K562 (cell line): ENCODE measurements at regions not wholly inside any gene's neighbourhood (a gene's known extent, or its start where the extent isn't known, plus 50 kb on each side); places are given as distances from the start of the nearest gene placed in this dataset.

ENCODE experiments used
- CBFA2T3 ChIP-seq: fragments of 450-650 bp; IDR thresholded peaks from 2 replicates; pipeline ENCODE4 v1.6.1; 2017
- FOS ChIP-seq: IDR thresholded peaks from 3 replicates; pipeline ENCODE4 v1.6.1; 2011; ENCODE audit not compliant: insufficient read length; ENCODE audit errors: extremely low read depth
- KDM4B ChIP-seq, 2 experiments: fragments of 450-650 bp in 1 of 2; sonication (generic) in 1 of 2; IDR thresholded peaks; 2 replicates each; pipeline ENCODE4 v1.6.1; 2016 to 2017; ENCODE audit warnings: borderline replicate concordance in 2 of 2, antibody characterized with exemption in 1 of 2, low read depth in 1 of 2, mild to moderate bottlenecking in 1 of 2
- PHTF2 ChIP-seq: fragments of 250-450 bp; sonication (Bioruptor Pico); IDR thresholded peaks from 2 replicates; pipeline ENCODE4 v1.5.0; 2021; ENCODE audit warnings: mild to moderate bottlenecking
- SMARCC2 ChIP-seq: fragments of 450-650 bp; IDR thresholded peaks from 2 replicates; pipeline ENCODE4 v1.6.1; 2017; ENCODE audit warnings: antibody characterized with exemption, moderate library complexity, mild to moderate bottlenecking, low read depth
- TAF1 ChIP-seq: IDR thresholded peaks from 2 replicates; pipeline ENCODE4 v1.6.1; 2011; ENCODE audit warnings: mild to moderate bottlenecking, low read length, moderate library complexity; ENCODE audit not compliant: insufficient read depth, control insufficient read depth, severe bottlenecking; ENCODE audit errors: extremely low read depth
- ZNF41 ChIP-seq: fragments of 250-450 bp; sonication (Bioruptor Pico); conservative IDR thresholded peaks from 2 replicates; pipeline ENCODE4 v1.4.0; 2020; ENCODE audit warnings: mild to moderate bottlenecking
- TF ChIP-seq, protein P1 (sequence below), 2 experiments: fragments of 450-650 bp in 1 of 2; sonication (generic) in 1 of 2; formaldehyde crosslinking in 1 of 2; IDR thresholded peaks; 2 replicates each; pipeline versions ENCODE4 v1.7.1 to v1.9.0; 2016 to 2022; ENCODE audit warnings: inconsistent platforms in 1 of 2, mild to moderate bottlenecking in 1 of 2, missing genetic modification reagents in 1 of 2
- TF ChIP-seq, protein P2 (sequence below): sonication (generic); formaldehyde crosslinking; IDR thresholded peaks from 2 replicates; pipeline ENCODE4 v1.8.0; 2022; ENCODE audit warnings: mild to moderate bottlenecking, low read depth, missing genetic modification reagents
- TF ChIP-seq, protein P3 (sequence below): IDR thresholded peaks from 2 replicates; pipeline ENCODE4 v1.6.1; 2012; ENCODE audit warnings: low read depth, low read length, improper control_type of control experiment, borderline replicate concordance
- TF ChIP-seq, protein P4 (sequence below): fragments of 250-450 bp; sonication (Bioruptor Pico); IDR thresholded peaks from 2 replicates; pipeline ENCODE4 v1.4.0; 2020; ENCODE audit warnings: borderline replicate concordance
- TF ChIP-seq, protein P5 (sequence below): fragments of 450-650 bp; formaldehyde crosslinking; IDR thresholded peaks from 2 replicates; pipeline ENCODE4 v1.4.0; 2022; ENCODE audit warnings: mild to moderate bottlenecking, moderate library complexity
- TF ChIP-seq, protein P6 (sequence below): fragments of 250-450 bp; sonication (Bioruptor Pico); IDR thresholded peaks from 2 replicates; pipeline ENCODE4 v1.9.0; 2021; ENCODE audit warnings: mild to moderate bottlenecking

DNA sequence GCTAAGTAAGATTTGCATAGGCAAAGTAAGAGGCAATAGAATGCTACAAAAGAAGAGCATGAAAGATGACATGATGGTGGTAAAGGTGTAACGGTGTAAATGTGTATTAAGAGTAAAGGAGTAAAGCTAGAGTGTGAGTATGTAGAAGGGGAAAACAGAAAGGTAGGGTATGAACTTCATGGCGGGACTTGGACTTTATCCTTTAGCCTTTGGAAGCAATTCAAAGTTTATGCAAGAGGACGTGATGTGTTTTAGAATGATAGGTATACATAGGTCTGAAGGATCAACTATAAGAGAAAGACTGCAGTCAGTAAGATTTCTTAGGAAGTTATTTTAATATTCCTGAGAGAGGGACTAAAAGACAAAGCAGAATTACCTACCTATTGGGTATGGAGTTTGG is 358.0 kb upstream of the FAT3 start (continued):
- TF ChIP-seq, protein P1, sequence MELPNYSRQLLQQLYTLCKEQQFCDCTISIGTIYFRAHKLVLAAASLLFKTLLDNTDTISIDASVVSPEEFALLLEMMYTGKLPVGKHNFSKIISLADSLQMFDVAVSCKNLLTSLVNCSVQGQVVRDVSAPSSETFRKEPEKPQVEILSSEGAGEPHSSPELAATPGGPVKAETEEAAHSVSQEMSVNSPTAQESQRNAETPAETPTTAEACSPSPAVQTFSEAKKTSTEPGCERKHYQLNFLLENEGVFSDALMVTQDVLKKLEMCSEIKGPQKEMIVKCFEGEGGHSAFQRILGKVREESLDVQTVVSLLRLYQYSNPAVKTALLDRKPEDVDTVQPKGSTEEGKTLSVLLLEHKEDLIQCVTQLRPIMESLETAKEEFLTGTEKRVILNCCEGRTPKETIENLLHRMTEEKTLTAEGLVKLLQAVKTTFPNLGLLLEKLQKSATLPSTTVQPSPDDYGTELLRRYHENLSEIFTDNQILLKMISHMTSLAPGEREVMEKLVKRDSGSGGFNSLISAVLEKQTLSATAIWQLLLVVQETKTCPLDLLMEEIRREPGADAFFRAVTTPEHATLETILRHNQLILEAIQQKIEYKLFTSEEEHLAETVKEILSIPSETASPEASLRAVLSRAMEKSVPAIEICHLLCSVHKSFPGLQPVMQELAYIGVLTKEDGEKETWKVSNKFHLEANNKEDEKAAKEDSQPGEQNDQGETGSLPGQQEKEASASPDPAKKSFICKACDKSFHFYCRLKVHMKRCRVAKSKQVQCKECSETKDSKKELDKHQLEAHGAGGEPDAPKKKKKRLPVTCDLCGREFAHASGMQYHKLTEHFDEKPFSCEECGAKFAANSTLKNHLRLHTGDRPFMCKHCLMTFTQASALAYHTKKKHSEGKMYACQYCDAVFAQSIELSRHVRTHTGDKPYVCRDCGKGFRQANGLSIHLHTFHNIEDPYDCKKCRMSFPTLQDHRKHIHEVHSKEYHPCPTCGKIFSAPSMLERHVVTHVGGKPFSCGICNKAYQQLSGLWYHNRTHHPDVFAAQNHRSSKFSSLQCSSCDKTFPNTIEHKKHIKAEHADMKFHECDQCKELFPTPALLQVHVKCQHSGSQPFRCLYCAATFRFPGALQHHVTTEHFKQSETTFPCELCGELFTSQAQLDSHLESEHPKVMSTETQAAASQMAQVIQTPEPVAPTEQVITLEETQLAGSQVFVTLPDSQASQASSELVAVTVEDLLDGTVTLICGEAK (IDR thresholded peaks at IDR 0.05): no peak
- TF ChIP-seq, protein P1 (CRISPR knock-in tag; IDR thresholded peaks at IDR 0.05): no peak
- no peak for TF ChIP-seq ZNF41
- TF ChIP-seq, protein P2, sequence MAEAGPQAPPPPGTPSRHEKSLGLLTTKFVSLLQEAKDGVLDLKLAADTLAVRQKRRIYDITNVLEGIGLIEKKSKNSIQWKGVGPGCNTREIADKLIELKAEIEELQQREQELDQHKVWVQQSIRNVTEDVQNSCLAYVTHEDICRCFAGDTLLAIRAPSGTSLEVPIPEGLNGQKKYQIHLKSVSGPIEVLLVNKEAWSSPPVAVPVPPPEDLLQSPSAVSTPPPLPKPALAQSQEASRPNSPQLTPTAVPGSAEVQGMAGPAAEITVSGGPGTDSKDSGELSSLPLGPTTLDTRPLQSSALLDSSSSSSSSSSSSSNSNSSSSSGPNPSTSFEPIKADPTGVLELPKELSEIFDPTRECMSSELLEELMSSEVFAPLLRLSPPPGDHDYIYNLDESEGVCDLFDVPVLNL (CRISPR knock-in tag): no peak
- no peak for TF ChIP-seq PHTF2 (CRISPR knock-in tag)
- no peak for TF ChIP-seq SMARCC2
- TF ChIP-seq CBFA2T3: no peak
- TF ChIP-seq, protein P3, sequence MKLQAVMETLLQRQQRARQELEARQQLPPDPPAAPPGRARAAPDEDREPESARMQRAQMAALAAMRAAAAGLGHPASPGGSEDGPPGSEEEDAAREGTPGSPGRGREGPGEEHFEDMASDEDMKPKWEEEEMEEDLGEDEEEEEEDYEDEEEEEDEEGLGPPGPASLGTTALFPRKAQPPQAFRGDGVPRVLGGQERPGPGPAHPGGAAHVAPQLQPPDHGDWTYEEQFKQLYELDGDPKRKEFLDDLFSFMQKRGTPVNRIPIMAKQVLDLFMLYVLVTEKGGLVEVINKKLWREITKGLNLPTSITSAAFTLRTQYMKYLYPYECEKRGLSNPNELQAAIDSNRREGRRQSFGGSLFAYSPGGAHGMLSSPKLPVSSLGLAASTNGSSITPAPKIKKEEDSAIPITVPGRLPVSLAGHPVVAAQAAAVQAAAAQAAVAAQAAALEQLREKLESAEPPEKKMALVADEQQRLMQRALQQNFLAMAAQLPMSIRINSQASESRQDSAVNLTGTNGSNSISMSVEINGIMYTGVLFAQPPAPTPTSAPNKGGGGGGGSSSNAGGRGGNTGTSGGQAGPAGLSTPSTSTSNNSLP: no peak
- TF ChIP-seq, protein P4, sequence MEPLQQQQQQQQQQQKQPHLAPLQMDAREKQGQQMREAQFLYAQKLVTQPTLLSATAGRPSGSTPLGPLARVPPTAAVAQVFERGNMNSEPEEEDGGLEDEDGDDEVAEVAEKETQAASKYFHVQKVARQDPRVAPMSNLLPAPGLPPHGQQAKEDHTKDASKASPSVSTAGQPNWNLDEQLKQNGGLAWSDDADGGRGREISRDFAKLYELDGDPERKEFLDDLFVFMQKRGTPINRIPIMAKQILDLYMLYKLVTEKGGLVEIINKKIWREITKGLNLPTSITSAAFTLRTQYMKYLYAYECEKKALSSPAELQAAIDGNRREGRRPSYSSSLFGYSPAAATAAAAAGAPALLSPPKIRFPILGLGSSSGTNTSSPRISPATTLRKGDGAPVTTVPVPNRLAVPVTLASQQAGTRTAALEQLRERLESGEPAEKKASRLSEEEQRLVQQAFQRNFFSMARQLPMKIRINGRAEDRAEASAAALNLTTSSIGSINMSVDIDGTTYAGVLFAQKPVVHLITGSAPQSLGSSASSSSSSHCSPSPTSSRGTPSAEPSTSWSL (CRISPR knock-in tag): no peak
- TF ChIP-seq, protein P5, sequence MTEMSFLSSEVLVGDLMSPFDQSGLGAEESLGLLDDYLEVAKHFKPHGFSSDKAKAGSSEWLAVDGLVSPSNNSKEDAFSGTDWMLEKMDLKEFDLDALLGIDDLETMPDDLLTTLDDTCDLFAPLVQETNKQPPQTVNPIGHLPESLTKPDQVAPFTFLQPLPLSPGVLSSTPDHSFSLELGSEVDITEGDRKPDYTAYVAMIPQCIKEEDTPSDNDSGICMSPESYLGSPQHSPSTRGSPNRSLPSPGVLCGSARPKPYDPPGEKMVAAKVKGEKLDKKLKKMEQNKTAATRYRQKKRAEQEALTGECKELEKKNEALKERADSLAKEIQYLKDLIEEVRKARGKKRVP (CRISPR knock-in tag): no peak
- no peak for TF ChIP-seq KDM4B (IDR thresholded peaks at IDR 0.05; ENCODE audit: borderline replicate concordance in 2 of 2, low read depth in 1 of 2)
- TF ChIP-seq, protein P6, sequence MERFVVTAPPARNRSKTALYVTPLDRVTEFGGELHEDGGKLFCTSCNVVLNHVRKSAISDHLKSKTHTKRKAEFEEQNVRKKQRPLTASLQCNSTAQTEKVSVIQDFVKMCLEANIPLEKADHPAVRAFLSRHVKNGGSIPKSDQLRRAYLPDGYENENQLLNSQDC: no peak
- no peak for TF ChIP-seq TAF1
- TF ChIP-seq FOS: no peak
